OCI-LY3 (cell line): ENCODE measurements at regions not wholly inside any gene's neighbourhood (a gene's known extent, or its start where the extent isn't known, plus 50 kb on each side); places are given as distances from the start of the nearest gene placed in this dataset.
A peak's percentile ranks its signal among the peaks of the same experiment; 100 is the strongest.

Experiments
- EZH2phosphoT487 ChIP-seq: fragments of 200-600 bp; shearing (Covaris generic); IDR thresholded peaks from 2 replicates; pipeline ENCODE4 v1.6.1; 2018; ENCODE audit warnings: antibody characterized with exemption, mixed run types, low read depth
- TF ChIP-seq, protein P1 (sequence below): fragments of 200-600, 300-600 bp; sonication (generic); IDR thresholded peaks from 2 replicates; pipeline ENCODE4 v1.5.1; 2014; ENCODE audit warnings: antibody characterized with exemption, low read length, low read depth

DNA sequence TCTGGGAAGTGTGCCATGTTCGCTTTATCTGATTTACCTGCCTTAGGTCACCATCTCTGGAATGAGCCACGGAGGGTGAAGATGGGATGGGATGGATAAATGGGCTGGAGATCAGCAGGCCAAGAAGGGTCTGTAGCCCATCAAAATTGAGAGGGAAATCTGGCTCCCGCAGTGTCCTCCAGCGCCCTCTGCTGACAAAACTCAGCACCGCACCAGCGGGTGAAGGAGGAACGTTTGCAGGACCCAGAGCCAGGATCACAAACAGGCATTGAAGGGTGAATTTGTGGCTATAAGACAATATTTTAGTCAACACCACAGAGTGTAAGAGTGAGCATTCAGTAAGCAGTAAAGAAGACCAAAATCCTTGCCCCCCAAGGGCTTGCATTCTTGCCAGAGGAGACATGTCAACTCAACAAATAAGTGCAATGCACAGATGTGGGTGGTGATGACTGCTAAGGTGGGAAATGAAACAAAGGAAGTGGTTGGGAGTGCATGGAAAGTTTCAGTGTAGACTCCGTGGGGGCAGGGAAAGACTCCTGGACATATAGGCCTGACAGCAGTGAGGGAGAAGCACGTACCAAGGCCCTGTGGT is 124.4 kb downstream of the TENT4A start:
- no peak for TF ChIP-seq EZH2phosphoT487
- TF ChIP-seq, protein P1, sequence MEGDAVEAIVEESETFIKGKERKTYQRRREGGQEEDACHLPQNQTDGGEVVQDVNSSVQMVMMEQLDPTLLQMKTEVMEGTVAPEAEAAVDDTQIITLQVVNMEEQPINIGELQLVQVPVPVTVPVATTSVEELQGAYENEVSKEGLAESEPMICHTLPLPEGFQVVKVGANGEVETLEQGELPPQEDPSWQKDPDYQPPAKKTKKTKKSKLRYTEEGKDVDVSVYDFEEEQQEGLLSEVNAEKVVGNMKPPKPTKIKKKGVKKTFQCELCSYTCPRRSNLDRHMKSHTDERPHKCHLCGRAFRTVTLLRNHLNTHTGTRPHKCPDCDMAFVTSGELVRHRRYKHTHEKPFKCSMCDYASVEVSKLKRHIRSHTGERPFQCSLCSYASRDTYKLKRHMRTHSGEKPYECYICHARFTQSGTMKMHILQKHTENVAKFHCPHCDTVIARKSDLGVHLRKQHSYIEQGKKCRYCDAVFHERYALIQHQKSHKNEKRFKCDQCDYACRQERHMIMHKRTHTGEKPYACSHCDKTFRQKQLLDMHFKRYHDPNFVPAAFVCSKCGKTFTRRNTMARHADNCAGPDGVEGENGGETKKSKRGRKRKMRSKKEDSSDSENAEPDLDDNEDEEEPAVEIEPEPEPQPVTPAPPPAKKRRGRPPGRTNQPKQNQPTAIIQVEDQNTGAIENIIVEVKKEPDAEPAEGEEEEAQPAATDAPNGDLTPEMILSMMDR: peak; percentile 80
